ENCODE measurements at regions not wholly inside any gene's neighbourhood (a gene's known extent, or its start where the extent isn't known, plus 50 kb on each side); places are given as distances from the start of the nearest gene placed in this dataset.
"Not testable (repeated sequence)": the region's sequence is repeated elsewhere in the genome, so short reads cannot be mapped to it uniquely, and the experiment has no call there.

DNA sequence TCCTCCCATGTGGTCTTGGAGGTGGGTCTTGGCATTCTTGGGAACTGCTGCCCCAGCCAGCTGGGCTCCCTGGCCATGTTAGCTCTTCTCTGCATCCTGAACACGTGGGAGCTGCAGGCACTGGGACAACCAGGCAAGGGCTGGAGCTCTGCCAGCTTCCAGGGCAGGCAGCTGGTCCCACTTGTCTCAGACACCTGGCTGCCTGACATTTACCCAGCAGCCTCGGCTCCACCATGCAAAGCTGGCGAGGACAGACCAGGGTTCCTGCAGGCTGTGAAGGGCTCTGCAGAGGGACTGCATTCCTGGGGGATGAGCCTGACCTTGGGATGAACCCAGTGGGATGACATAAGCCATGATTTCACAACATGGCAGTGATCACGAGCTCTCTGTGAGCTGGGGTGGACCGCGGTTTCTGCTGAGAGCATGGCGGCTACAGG lies 99.0 kb upstream of the TSHZ3 start:
- DNase-seq: no peak

DNA sequence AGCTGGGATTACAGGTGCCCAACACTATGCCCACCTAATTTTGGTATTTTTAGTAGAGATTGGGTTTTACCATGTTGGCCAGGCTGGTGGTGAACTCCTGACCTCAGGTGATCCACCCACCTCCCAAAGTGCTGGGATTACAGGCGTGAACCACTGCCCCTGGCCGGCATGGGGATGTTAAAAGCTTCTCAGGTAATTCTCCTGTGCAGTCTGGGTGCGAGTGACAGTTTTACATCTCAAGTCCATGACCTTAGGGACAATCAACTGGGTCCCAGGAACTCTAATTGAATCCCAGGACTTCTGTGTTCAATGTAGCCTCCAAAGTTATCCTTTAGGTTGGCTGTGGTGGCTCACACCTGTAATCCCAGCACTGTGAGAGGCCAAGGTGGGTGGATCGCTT lies 100.1 kb upstream of the TSHZ3 start:
- DNase-seq: no peak

DNA sequence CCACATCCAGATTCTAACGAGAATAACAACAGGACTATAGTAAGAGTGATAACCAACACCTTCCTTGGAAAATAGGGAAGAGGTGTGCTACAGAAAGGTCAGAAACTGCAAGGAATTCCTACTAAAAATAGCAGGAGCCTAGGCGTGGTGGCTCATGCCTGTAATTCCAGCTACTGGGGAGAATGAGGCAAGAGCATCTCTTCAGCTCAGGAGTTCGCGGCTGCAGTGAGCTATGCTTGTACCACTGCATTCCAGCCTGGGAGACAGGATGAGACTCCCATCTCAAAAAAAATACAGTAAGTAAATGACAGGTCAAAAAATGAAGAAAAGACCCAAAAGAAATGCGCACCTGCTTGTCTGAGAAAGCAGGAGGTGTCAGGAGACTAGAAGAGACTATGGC lies 101.5 kb upstream of the TSHZ3 start:
- no peak for DNase-seq

DNA sequence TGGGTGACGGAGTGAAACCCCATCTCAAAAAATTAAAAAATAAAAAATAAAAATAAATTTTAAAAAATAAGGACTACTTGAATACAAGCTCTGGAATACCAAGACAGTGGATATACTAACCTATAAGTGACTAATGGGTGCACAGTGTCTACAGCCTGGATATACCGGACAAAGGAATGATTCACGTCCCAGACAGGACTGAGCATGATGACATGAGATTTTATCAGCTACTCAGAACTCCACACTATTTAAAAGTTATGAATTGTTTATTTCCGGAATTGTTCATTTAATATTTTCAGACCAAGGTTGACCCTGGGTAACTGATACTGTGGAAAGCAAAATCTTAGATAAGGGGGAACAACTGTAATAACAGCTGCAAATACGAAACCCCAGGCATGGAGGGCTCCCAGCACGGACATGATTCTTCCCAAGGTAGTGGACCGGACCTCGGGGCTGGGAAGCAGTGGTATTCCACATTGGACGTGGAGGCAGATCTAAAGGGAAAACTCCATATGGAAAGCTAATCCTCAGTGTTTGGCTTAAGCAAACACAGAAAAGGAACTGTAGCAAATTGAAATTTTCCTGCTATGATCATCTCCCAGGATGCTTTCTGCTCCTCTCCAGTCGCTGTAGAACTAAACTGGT lies 102.6 kb upstream of the TSHZ3 start:
- no peak for DNase-seq

DNA sequence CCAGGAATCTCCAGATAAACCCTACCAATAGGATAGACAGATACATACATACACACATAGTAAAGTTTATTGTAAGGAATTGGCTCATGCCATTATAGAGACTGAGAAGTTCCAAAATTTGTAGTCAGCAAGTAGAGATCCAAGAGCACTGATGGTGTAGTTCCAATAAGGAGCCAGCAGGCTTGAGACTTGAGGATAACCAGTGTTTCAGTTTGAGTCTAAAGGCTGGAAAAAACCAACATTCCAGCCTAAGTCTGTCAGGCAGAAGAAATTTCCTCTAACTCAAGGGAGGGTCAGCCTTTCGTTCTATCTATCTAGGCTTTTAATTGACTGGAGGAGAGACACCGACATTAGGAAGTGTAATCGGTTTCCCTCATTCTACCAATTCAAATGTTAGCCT lies 110.2 kb upstream of the TSHZ3 start:
- no peak for DNase-seq

DNA sequence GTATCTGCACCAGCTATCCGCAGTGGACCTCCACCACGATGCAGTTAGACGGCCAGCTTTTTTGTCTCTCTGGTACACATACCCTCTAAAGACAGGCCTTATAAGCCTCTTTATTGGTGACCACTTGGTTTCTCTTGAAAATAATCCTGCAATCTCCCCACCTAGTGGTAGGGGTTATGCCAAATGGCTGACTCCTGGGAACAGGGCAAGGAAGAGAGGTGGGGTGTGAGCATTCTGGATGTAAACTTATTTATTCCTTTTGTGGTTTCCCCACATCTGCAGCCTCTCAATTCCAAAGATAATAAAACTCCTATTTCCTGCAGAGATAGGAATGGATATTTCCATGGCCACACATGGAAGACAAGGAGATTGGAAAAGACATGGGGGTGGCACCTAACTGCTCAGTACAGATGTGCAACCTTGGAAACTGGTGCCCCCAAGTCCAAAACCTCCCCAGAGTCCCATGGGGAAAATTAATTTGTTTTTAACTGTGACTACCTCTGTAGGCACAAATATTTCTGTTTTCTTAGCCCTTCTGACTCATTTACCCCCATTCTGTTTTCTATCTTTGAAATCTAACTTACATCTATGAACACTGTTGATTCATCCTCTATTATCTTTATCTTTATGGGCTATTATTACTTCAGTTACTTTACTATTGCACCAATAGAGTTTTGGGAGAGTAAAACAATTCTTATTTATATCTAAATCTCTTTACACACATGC lies 112.7 kb upstream of the TSHZ3 start:
- DNase-seq: no peak

DNA sequence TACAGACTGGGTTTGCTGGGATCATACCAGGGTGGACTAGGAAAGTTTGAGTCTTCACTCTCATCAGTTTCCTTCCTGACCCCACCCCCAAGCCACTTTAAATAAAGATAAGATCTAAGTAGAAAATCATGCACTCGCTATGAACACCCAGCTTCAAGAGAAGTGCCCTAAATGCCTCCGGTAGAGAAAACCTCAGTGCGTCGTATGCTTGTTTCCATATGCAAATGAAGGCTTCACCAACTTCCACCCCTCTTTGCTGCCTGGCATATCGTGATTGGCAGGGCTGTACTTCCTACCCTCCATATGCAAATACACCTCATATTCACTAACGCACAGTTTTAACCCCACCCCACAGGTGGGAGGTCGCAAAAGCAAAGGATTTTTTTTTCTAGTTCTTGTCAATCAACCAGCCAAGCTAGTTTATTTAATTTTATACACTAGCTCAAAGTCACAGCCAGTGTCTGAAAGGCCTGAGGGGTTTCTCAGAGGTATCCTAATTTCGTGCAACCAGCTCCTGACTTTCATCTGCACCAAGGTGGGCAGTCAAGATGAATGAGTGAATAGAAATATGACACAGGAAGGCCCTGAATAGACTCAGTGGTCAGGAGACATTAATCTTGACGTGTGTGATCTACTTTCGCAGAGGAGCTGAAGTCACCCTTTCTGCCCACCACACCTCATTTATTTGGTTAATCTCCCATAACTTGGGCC lies 121.1 kb upstream of the TSHZ3 start:
- no peak for DNase-seq

DNA sequence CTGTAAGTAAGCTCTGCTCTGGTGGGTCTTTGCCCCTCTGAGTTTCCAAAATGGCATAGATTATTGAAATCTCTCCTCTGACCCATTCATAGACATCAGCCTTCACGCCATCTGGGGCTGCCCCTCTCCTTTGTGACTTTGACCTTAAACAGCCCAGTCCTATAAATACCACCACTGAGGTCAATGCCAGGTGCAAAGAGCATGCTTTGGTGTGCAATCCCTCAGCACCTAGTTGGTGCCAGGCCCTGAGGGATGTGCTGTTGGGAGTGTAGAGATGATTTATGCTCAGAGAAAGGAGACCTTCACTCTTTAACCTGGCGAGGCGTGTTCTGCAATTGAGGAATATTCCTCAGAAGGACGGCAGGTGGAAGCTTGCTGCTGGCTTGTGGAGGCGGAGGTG lies 121.7 kb upstream of the TSHZ3 start:
- no peak for DNase-seq

DNA sequence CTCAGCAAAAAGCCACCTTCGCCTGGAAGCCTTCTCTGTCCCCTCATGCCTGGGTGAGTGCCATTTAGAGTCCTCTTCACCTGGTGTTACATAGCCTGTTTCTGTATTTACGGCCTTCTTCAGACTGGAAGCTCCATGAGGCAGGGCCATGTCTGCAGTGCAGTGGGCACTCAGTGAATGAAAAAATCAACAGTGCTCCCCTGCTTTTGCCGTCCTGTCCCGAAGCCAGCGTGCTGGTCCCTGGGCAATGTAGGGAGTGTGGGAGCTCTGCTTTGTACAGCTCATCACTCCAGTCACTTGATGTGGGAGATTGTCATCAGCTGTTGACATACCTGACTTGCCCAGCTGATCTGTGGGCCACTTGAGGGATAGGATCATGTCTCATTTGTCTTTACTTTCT lies 129.0 kb upstream of the TSHZ3 start:
- DNase-seq: no peak

DNA sequence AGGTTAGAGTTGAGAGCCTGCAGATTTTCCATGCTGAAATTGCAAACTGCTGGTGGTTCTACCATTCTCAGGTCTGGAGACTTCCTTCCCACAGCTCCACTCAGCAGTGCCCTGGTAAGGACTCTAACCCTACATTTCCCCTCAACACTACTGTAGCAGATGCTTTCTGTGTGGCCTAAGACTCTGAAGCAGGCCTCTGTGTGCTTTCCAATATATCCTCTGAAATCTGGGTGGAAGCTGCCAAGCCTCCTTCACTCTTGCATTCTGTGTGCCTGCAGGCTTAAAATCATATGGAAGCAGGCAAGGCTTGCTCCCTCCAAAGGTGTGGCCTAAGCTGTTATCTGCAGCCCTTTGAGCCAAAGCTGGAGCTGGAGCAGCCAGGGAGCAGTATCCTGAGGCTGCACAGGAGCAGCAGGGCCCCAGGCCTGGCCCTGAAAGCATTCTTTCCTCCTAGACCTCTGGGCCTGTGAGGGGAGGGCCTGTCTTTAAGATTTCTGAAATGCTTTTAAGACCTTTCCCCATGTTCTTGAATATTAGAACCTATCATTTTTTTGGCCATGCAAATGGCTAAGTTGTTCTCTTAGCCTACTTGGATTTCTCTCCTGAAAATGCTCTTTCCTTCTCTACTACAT lies 134.1 kb upstream of the TSHZ3 start:
- DNase-seq: no peak

DNA sequence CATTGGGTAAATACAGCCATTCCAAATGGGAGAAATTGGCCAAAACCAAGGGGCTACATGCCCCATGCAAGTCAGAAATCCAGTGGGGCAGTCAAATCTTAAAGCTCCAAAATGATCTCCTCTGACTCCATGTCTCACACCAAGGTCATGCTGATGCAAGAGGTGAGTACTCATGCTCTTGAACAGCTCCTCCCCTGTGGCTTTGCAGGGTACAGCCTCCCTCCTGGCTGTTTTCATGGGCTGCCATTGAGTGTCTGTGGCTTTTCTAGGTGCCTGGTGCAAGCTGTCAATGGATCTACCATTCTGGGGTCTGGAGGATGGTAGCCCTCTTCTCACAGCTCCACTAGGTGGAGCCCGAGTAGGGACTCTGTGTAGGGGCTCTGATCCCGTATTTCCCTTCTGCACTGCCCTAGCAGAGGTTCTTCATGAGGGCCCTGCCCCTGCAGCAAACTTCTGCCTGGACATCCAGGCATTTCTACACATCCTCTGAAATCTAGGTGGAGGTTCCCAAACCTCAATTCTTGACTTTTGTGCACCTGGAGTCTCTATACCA lies 135.7 kb upstream of the TSHZ3 start:
- not testable (repeated sequence) for DNase-seq

DNA sequence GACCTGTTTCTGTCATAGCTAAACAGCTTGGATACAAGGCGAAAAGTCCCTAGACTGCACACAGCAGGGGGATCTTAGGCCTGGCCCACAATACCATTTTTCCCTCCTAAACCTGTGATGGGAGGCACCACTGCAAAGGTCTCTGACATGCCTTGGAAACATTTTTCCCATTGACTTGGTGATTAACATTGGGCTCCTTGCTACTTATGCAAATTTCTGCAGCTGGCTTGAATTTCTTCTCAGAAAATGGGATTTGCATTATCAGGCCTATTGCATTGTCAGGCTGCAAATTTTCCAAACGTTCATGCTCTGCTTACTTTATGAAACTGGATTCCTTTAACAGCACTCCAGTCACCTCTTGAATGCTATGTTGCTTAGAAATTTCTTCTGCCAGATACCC lies 136.2 kb upstream of the TSHZ3 start:
- DNase-seq: no peak

DNA sequence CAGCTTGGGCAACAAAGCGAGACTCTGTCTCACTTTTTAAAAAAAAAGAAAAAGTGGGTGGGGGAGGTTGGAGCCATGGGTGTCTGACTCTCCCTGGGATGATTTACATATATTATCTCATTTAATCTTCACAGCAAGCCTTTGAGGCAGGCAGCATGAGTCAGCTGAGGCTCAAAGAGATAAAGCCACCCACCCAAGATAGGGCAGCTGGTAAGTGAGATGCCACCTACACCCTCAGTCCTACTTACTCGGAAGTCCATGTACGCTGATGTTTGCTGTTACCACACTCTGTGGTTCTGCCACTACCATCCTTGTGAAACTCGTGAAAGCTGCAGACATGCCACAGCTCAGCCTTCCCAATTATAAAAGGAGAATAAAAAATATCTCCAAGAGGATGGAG lies 142.0 kb upstream of the TSHZ3 start:
- no peak for DNase-seq

DNA sequence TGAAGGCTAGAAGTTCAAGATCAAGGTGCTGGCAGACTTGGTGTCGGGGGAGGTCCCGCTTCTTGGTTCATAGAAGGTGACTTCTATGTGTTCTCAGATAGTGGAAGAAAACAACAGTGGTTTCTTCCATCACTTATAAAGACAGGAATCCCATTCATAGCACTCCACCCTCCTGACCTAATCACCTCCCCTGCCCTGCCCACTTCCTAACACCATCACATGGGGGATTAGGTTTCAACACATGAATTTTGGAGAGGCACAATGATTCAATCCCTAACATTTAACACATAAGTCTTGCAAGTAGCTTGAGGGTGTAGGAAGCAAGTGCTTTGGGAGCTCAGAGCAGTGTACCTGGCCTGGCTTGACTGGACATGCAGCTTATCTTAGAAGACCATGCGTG lies 142.8 kb upstream of the TSHZ3 start:
- no peak for DNase-seq

DNA sequence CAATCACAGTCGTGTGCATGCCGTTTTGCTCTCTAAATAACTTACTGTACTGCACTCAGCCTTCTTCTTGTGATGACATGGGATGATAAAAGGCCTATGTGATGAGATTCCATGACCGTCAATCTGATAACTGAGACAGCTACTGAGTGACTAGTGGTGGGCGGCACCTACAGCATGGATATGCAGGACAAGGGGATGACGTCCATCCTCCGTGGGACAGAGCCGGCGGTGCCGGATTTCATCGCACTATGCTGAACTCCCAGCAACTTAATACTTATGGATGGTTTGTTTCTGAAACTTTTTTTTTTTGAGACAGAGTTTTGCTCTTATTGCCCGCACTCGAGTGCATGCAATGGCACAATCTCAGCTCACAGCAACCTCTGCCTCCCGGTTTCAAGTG lies 146.8 kb upstream of the TSHZ3 start:
- DNase-seq: no peak

DNA sequence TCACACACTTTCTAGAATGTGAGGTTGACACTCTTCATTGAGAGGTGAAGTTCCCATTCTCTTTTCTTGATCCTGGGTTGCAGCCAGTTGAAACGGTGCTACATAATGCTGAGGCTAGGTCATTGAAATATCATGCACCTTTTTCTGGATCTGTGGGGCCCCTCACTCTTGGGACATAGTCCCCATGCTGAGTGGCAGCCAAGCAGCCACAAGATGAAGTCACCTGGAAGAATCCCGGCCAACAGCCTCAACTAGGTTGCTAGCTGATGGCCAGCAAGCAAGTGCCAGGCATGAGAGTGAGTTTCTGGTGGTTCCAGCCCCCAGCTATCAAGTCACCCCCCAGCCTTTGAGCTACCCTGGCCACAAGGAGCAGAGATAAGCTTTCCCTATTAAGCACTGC lies 148.5 kb upstream of the TSHZ3 start:
- DNase-seq: no peak

DNA sequence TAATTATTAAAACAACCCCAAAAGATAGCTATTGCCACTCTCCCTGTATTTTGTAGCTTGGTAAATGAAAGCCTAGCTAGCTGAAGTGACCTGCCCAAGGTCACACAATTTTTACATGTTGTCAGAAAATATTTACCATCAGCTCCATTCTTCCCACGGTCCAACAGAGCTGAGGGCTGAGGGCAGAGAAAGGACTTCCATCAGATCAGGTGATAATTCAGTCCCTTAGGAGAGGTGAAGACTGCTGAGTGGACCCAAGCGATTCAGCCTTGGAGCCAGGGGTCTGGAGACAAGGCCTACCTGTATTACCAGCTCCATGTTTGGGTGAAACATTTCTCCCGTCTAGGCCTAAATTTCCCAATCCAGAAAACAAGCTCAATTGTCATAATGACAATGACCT lies 149.5 kb upstream of the TSHZ3 start:
- no peak for DNase-seq

DNA sequence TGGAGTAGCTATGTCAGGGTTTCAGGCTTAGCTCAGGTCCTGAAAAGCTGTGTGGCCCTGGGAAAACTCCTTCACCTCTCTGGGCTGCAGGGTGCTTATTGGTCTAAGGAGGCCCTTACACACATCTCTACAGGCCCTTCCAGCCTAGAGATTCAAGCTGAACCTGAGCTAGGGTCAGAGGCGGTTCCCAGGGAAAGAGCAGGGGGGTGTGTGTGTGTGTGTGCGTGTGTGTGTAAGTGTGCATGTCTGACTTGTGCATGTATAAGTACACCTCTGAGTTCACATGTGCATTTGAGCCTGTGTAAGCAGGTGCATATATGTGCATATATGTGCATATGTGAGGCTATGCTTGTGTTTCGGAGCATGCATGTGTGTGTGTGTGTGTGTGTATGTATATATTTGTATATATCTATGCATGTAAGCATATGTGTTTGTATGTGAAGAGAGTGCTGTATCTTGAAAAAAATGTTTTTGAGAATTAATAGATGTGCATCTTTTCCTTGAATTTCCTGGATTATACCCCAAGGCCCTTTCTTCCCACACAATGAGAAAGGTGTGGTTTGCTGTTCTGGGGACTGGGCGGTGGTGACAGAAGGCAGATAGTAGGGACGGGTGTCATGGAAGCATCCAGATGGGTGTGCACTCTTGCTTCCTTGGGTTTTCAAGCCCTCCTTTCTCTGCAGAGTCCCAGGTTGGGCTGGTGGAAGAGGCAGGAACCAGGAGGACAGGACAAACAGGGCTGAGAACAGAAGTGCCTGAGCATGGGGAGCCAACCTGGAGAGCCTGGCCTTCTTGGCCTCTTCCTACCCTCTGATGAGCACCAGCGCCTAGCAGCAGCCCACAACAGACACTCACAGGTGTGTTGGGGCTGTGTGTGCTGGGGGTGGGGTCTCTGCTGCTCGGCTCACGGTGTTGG lies 150.3 kb upstream of the TSHZ3 start:
- no peak for DNase-seq

DNA sequence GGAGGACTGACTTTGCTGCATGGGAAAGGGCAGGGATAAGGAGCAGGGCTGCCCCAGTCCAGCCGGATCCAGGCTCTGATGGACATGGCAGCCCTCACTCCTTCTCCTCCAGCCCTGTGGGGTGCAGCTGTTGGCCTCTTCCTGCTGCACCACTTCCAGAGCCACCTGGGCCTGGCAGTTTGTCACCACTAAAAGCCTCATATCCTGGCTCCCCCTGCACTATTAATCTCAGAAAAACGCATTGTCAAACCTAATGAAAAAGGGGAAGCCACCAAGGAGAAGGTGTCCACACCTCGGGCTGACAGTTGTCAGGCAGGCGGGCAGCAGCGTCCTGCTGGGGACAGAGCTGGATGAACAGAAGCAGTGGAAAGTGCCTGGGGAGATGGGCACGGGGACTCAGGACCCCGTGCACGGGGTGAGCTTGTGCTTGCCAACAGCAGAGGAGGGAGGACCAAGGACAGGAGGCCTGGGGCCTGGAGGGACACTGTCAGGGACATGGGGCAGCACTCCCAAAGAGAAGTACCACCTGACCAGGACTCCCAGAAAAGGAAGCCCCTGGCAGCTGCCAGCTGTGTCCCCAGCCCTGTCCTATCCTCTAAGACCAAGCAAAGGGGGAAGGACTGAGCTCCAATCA lies 151.1 kb upstream of the TSHZ3 start:
- DNase-seq: no peak

DNA sequence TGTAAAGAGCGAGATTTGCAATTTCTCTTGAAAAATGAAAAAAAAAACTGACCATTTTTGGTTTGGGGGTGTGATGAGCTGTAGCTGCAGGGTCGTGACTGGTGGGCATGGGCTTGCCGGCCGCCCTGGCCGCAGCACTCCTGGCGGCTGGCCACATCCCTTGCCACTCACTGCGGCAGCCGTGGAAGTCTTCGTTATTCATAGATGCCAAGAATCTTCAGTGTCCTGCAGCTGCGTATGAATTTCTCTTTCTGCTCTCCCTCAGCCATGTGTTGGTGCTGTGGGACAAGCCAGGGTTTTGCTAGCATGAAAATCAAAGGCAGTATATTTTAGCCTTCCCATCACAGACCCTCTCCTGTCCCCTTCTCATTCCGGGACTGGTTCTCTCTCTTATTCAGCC lies 151.7 kb upstream of the TSHZ3 start:
- no peak for DNase-seq

DNA sequence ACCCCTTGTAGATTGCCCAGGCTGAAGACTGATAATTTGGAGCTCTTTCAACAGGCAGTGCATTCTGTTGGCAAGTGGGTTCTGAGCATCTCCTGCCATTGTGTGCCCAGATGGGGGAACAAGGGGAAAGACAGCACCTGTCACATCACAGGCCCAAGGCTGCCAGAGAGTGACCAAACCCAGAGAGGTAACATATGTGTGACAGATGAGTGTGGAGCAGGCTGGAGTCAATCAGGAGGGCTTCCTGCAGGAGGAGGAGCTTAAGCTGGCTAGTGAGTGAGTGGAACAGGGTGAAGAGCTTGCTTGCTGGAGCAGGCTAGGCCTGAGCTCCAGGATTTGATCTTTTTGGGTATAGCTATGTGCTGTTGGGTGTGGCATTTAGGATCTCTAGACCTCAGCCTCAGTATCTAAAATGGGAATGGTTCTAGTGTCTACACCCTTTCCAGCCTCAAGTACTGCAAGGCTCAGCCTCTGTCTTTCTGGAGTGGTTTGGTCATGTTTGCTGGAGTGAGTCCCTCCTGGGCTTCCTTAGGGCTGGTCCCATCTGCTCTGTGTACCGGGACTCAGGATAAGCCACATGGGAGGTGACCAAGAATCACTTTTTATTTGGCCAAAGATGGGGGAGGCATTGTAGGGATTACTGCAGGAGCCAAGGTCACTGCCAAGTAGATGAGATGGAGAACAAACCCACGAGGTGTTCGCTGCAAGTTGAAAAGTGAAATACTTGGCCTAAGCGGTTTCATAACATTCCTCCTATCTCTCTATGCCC lies 152.4 kb upstream of the TSHZ3 start:
- no peak for DNase-seq

Measured in central memory CD4-positive, alpha-beta T cell (primary cell).